ENCODE measurements at regions not wholly inside any gene's neighbourhood (a gene's known extent, or its start where the extent isn't known, plus 50 kb on each side); places are given as distances from the start of the nearest gene placed in this dataset.
"Not testable (repeated sequence)": the region's sequence is repeated elsewhere in the genome, so short reads cannot be mapped to it uniquely, and the experiment has no call there.

GRCh38 chr4:36590343-36590742, 308.9 kb downstream of the DTHD1 start:
- no peak for DNase-seq (ENCODE audit: low read depth)

- DNase-seq (ENCODE audit: low read depth) = no peak
These were observed 320.6 kb downstream of the DTHD1 start for GRCh38 chr4:36601864-36602495.

- DNase-seq (ENCODE audit: low read depth) = no peak
These were observed 328.2 kb downstream of the DTHD1 start for GRCh38 chr4:36609661-36610060.

- no peak for DNase-seq (ENCODE audit: low read depth)
These were observed 329.2 kb downstream of the DTHD1 start for GRCh38 chr4:36610628-36611027.

GRCh38 chr4:36613142-36613541, 331.7 kb downstream of the DTHD1 start:
- DNase-seq (ENCODE audit: low read depth) = not testable (repeated sequence)

- no peak for DNase-seq (ENCODE audit: low read depth)
These were observed 332.6 kb downstream of the DTHD1 start for GRCh38 chr4:36614011-36614410.

GRCh38 chr4:36618102-36618501, 336.7 kb downstream of the DTHD1 start:
- DNase-seq (ENCODE audit: low read depth) = no peak

- no peak for DNase-seq (ENCODE audit: low read depth)
These were observed 342.6 kb downstream of the DTHD1 start for GRCh38 chr4:36624030-36624429.

GRCh38 chr4:36638273-36638811, 356.9 kb downstream of the DTHD1 start:
- no peak for DNase-seq (ENCODE audit: low read depth)

- DNase-seq (ENCODE audit: low read depth) = no peak
These were observed 359.5 kb downstream of the DTHD1 start for GRCh38 chr4:36640876-36641275.

- peak; percentile 69 for DNase-seq (ENCODE audit: low read depth)
These were observed 369.8 kb downstream of the DTHD1 start for GRCh38 chr4:36651253-36651652.

- DNase-seq (ENCODE audit: low read depth) = no peak
These were observed 371.4 kb downstream of the DTHD1 start for GRCh38 chr4:36652857-36653256.

GRCh38 chr4:36665985-36666527, 384.6 kb downstream of the DTHD1 start:
- DNase-seq (ENCODE audit: low read depth) = peak; percentile 24

GRCh38 chr4:36675436-36675835, 394.0 kb downstream of the DTHD1 start:
- no peak for DNase-seq (ENCODE audit: low read depth)

GRCh38 chr4:36676139-36677050, 395.0 kb downstream of the DTHD1 start:
- DNase-seq (ENCODE audit: low read depth) = peak; percentile 39

- DNase-seq (ENCODE audit: low read depth) = peak; percentile 27
These were observed 395.7 kb downstream of the DTHD1 start for GRCh38 chr4:36677112-36677511.

- no peak for DNase-seq (ENCODE audit: low read depth)
These were observed 396.5 kb downstream of the DTHD1 start for GRCh38 chr4:36677874-36678273.

- peak; percentile 2 for DNase-seq (ENCODE audit: low read depth)
These were observed 406.3 kb downstream of the DTHD1 start for GRCh38 chr4:36687681-36688080.

GRCh38 chr4:36692586-36692985, 411.2 kb downstream of the DTHD1 start:
- no peak for DNase-seq (ENCODE audit: low read depth)

GRCh38 chr4:36702245-36702644, 420.8 kb downstream of the DTHD1 start:
- DNase-seq (ENCODE audit: low read depth) = no peak

GRCh38 chr4:36704289-36704688, 422.9 kb downstream of the DTHD1 start:
- DNase-seq (ENCODE audit: low read depth) = no peak

GRCh38 chr4:36709991-36710390, 428.6 kb downstream of the DTHD1 start:
- DNase-seq (ENCODE audit: low read depth) = no peak
